ENCODE measurements at regions not wholly inside any gene's neighbourhood (a gene's known extent, or its start where the extent isn't known, plus 50 kb on each side); places are given as distances from the start of the nearest gene placed in this dataset.

DNA sequence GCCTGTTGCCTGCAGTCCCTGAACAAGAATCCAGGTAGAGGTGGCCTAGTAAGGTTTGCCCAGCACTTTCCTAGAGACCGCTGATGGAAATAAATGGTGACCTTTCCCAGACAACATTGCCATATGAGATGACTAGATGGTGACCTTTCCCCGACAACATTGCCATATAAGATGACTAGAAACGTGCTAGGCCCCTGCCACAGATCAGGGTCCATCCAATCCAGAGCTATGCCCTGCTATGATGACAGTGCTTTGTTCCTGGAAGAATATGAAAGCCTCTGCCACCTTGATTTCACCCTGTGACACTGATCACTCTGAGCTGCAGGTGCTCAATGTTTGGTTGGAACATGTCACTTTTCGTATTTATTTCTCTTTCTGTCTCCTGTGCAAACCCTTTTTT lies 133.8 kb upstream of the SPTLC3 start:
- TF ChIP-seq ZFP30 (CRISPR knock-in tag; IDR thresholded peaks at IDR 0.05) (no peak), GLIS3 (CRISPR knock-in tag; IDR thresholded peaks at IDR 0.05) (no peak), ZNF70 (CRISPR knock-in tag; IDR thresholded peaks at IDR 0.05) (no peak), ZNF565 (CRISPR knock-in tag; conservative IDR thresholded peaks at IDR 0.05; ENCODE audit: low read depth) (no peak), ZFP3 (CRISPR knock-in tag; IDR thresholded peaks at IDR 0.05) (no peak), ESRRG (CRISPR knock-in tag; IDR thresholded peaks at IDR 0.05) (no peak), ZC3H10 (CRISPR knock-in tag; IDR thresholded peaks at IDR 0.05) (no peak), ZNF8 (CRISPR knock-in tag; IDR thresholded peaks at IDR 0.05) (no peak), PPARA (CRISPR knock-in tag; IDR thresholded peaks at IDR 0.05; ENCODE audit: borderline replicate concordance) (no peak), RARB (CRISPR knock-in tag; IDR thresholded peaks at IDR 0.05) (no peak), OSR1 (CRISPR knock-in tag; IDR thresholded peaks at IDR 0.05) (no peak), CSDC2 (CRISPR knock-in tag; IDR thresholded peaks at IDR 0.05) (no peak), TOX (CRISPR knock-in tag; IDR thresholded peaks at IDR 0.05; ENCODE audit: borderline replicate concordance) (no peak)
- TF ChIP-seq, protein P1, sequence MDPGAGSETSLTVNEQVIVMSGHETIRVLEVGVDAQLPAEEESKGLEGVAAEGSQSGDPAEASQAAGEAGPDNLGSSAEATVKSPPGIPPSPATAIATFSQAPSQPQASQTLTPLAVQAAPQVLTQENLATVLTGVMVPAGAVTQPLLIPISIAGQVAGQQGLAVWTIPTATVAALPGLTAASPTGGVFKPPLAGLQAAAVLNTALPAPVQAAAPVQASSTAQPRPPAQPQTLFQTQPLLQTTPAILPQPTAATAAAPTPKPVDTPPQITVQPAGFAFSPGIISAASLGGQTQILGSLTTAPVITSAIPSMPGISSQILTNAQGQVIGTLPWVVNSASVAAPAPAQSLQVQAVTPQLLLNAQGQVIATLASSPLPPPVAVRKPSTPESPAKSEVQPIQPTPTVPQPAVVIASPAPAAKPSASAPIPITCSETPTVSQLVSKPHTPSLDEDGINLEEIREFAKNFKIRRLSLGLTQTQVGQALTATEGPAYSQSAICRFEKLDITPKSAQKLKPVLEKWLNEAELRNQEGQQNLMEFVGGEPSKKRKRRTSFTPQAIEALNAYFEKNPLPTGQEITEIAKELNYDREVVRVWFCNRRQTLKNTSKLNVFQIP (CRISPR knock-in tag; IDR thresholded peaks at IDR 0.05; ENCODE audit: borderline replicate concordance, low read depth): no peak
